Esophagus squamous epithelium (tissue), 4 donors: ENCODE measurements at regions not wholly inside any gene's neighbourhood (a gene's known extent, or its start where the extent isn't known, plus 50 kb on each side); places are given as distances from the start of the nearest gene placed in this dataset.

Source experiments
- CTCF ChIP-seq, 6 experiments: fragments of 450-650 bp in 4 of 6; fragments of 200-600 bp in 2 of 6; sonication (generic) in 2 of 6; IDR thresholded peaks; one replicate each; pipeline ENCODE4 v1.5.1; 2016 to 2019; ENCODE audit warnings: antibody characterized with exemption in 6 of 6, mild to moderate bottlenecking in 4 of 6, moderate library complexity in 4 of 6
- POLR2A ChIP-seq, 4 donors: fragments of 450-650 bp; IDR thresholded peaks; one replicate each; pipeline ENCODE4 v1.6.1; 2017; ENCODE audit warnings: antibody characterized with exemption in 4 of 4, mild to moderate bottlenecking in 4 of 4, moderate library complexity in 3 of 4

- TF ChIP-seq CTCF (IDR thresholded peaks at IDR 0.05) (no peak), POLR2A (IDR thresholded peaks at IDR 0.05) (no peak)
Observed at GRCh38 chr5:53427965-53428364, 52.5 kb upstream of the FST start.
